Epidermal melanocyte (primary cell): ENCODE measurements at regions not wholly inside any gene's neighbourhood (a gene's known extent, or its start where the extent isn't known, plus 50 kb on each side); places are given as distances from the start of the nearest gene placed in this dataset.
A peak's percentile ranks its signal among the peaks of the same experiment; 100 is the strongest.

Experiments used
- DNase-seq: peaks from one replicate; pipeline ENCODE4 v3.0.0; 2011; ENCODE audit warnings: low spot score; ENCODE audit not compliant: insufficient read length

GRCh38 chr6:153790876-153791473 lies 248.1 kb upstream of the OPRM1 start:
- no peak for DNase-seq

GRCh38 chr6:153790048-153790447 lies 249.0 kb upstream of the OPRM1 start:
- DNase-seq: peak; percentile 23

- DNase-seq: no peak
Observed at GRCh38 chr6:153787341-153787606, 251.8 kb upstream of the OPRM1 start.

GRCh38 chr6:153781306-153781705 lies 257.7 kb upstream of the OPRM1 start:
- no peak for DNase-seq

GRCh38 chr6:153780011-153780410 lies 259.0 kb upstream of the OPRM1 start:
- no peak for DNase-seq

- DNase-seq: no peak
Observed at GRCh38 chr6:153778216-153778615, 260.8 kb upstream of the OPRM1 start.

- no peak for DNase-seq
Observed at GRCh38 chr6:153771577-153771976, 267.5 kb upstream of the OPRM1 start.

- DNase-seq: no peak
Observed at GRCh38 chr6:153767127-153767526, 271.9 kb upstream of the OPRM1 start.

GRCh38 chr6:153758516-153758915 lies 280.5 kb upstream of the OPRM1 start:
- DNase-seq: no peak

- DNase-seq: no peak
Observed at GRCh38 chr6:153735761-153736160, 303.3 kb upstream of the OPRM1 start.

GRCh38 chr6:153729189-153729588 lies 309.9 kb upstream of the OPRM1 start:
- DNase-seq: no peak

GRCh38 chr6:153727885-153728284 lies 311.2 kb upstream of the OPRM1 start:
- peak; percentile 17 for DNase-seq

GRCh38 chr6:153725456-153725855 lies 313.6 kb upstream of the OPRM1 start:
- DNase-seq: no peak

GRCh38 chr6:153720732-153721131 lies 318.3 kb upstream of the OPRM1 start:
- no peak for DNase-seq

GRCh38 chr6:153705429-153705828 lies 333.6 kb upstream of the OPRM1 start:
- no peak for DNase-seq

- DNase-seq: no peak
Observed at GRCh38 chr6:153702671-153703070, 336.4 kb upstream of the OPRM1 start.

GRCh38 chr6:153698637-153699036 lies 340.4 kb upstream of the OPRM1 start:
- DNase-seq: no peak

GRCh38 chr6:153698001-153698400 lies 341.0 kb upstream of the OPRM1 start:
- DNase-seq: no peak

- no peak for DNase-seq
Observed at GRCh38 chr6:153677522-153677921, 361.5 kb upstream of the OPRM1 start.

GRCh38 chr6:153673750-153674149 lies 365.3 kb upstream of the OPRM1 start:
- DNase-seq: no peak

GRCh38 chr6:153673225-153673624 lies 365.8 kb upstream of the OPRM1 start:
- DNase-seq: no peak

- no peak for DNase-seq
Observed at GRCh38 chr6:153670403-153671026, 368.5 kb upstream of the OPRM1 start.

- DNase-seq: no peak
Observed at GRCh38 chr6:153668758-153669157, 370.3 kb upstream of the OPRM1 start.

- DNase-seq: no peak
Observed at GRCh38 chr6:153662982-153663381, 376.1 kb upstream of the OPRM1 start.
